Endodermal cell (in vitro differentiated cells): ENCODE measurements at regions not wholly inside any gene's neighbourhood (a gene's known extent, or its start where the extent isn't known, plus 50 kb on each side); places are given as distances from the start of the nearest gene placed in this dataset.

Experiments used
- DNase-seq: peaks from one replicate; pipeline ENCODE4 v3.0.0-alpha.2; 2017
- H3K27ac ChIP-seq: 2 replicates; pipeline ENCODE4 v1.5.1; 2013; ENCODE audit warnings: mild to moderate bottlenecking, low read depth, low read length, moderate library complexity
- H3K27me3 ChIP-seq: 2 replicates; pipeline ENCODE4 v1.6.1; 2013; ENCODE audit warnings: mild to moderate bottlenecking, low read length, moderate library complexity; ENCODE audit not compliant: insufficient read depth, control insufficient read depth, poor library complexity, severe bottlenecking
- H3K36me3 ChIP-seq: 2 replicates; pipeline ENCODE4 v1.7.0; 2013; ENCODE audit warnings: mild to moderate bottlenecking, low read length, moderate library complexity; ENCODE audit not compliant: control insufficient read depth, insufficient read depth
- H3K4me1 ChIP-seq: one replicate; pipeline ENCODE4 v1.7.0; 2013; ENCODE audit warnings: low read length; ENCODE audit not compliant: control insufficient read depth, insufficient read depth
- H3K4me3 ChIP-seq: 2 replicates; pipeline ENCODE4 v1.5.1; 2013; ENCODE audit warnings: mild to moderate bottlenecking, low read length, moderate library complexity
- H3K9ac ChIP-seq: 2 replicates; pipeline ENCODE4 v1.6.1; 2013; ENCODE audit warnings: mild to moderate bottlenecking, low read length, moderate library complexity; ENCODE audit not compliant: poor library complexity, severe bottlenecking; ENCODE audit errors: extremely low read depth
- H3K9me3 ChIP-seq: 2 replicates; pipeline ENCODE4 v1.6.1; 2013; ENCODE audit warnings: mild to moderate bottlenecking, low read length, moderate library complexity; ENCODE audit not compliant: control insufficient read depth
- H3K27ac Mint-ChIP-seq: 2 replicates; pipeline ENCODE4 v1.8.0; 2020; ENCODE audit warnings: mixed read lengths
- H3K27me3 Mint-ChIP-seq: 2 replicates; pipeline ENCODE4 v1.8.0; 2021; ENCODE audit warnings: mild to moderate bottlenecking, mixed read lengths; ENCODE audit not compliant: insufficient read depth
- H3K36me3 Mint-ChIP-seq: 2 replicates; pipeline ENCODE4 v1.8.0; 2020; ENCODE audit warnings: low read depth, mixed read lengths
- H3K4me1 Mint-ChIP-seq: 2 replicates; pipeline ENCODE4 v1.8.0; 2020; ENCODE audit warnings: mixed read lengths
- H3K4me3 Mint-ChIP-seq: 2 replicates; pipeline ENCODE4 v1.8.0; 2020; ENCODE audit warnings: mild to moderate bottlenecking, moderate library complexity, mixed read lengths
- H3K9me3 Mint-ChIP-seq: 2 replicates; pipeline ENCODE4 v1.8.0; 2020; ENCODE audit warnings: mild to moderate bottlenecking, mixed read lengths
- CTCF ChIP-seq: fragments of 200-600 bp; sonication (generic); conservative IDR thresholded peaks from 2 replicates; pipeline ENCODE4 v1.5.0; 2021; ENCODE audit warnings: antibody characterized with exemption, mild to moderate bottlenecking
- WGBS, 2 experiments: methylation state at CpG; one replicate each; pipeline versions ENCODE4 v1.1.5 to v1.1.7; 2013; ENCODE audit warnings: missing lambda C conversion rate in 2 of 2, mixed read lengths in 1 of 2; ENCODE audit not compliant: insufficient coverage in 1 of 2, insufficient read length in 1 of 2; 5-methylcytosine and 5-hydroxymethylcytosine counted together

GRCh38 chr6:147135211-147135681 lies 69.0 kb upstream of the STXBP5 start:
- no peaks in the 10 kb centered on the region for H3K36me3 ChIP-seq
- no peak overlapping the region for H3K4me3 ChIP-seq
- no peak for DNase-seq
- H3K36me3 Mint-ChIP-seq, result no peaks in the 10 kb centered on the region
- WGBS, 2 experiments, result 93 to 100% methylated on average over 2 of the region's 2 CpGs
- no peak overlapping the region for H3K27ac ChIP-seq
- H3K27me3 Mint-ChIP-seq, result no peaks in the 10 kb centered on the region
- peaks cover 3% of the 10 kb centered on the region for H3K4me1 Mint-ChIP-seq
- no peaks in the 10 kb centered on the region for H3K9me3 ChIP-seq
- no peaks in the 10 kb centered on the region for H3K27me3 ChIP-seq
- H3K9ac ChIP-seq, result no peak overlapping the region
- no peaks in the 10 kb centered on the region for H3K9me3 Mint-ChIP-seq
- H3K4me1 ChIP-seq, result no peaks in the 10 kb centered on the region
- H3K27ac Mint-ChIP-seq, result no peak overlapping the region
- no peak overlapping the region for H3K4me3 Mint-ChIP-seq
- TF ChIP-seq CTCF, result no peak

DNA sequence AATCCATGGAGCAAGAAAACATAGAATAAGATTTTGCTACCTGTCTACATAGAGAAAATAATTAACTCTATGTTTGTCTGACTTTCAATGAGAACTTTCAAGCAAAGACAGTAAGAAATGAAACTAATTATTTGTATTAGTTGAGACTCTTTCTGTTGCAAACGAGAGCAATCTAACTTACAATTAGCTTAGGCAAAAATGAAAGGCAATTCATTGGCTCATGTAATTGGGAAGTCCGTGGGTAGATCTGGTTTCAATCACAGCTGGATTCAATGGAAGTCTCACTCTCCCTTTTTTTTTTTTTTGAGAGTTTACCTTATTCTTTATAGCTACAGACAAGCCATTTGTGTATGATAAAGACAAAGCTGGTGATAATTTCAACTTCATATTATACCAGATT lies 68.2 kb upstream of the STXBP5 start:
- TF ChIP-seq CTCF, result no peak
- H3K27ac Mint-ChIP-seq, result no peak overlapping the region
- Histone ChIP-seq H3K9ac (no peak overlapping the region), H3K27ac (no peak overlapping the region), H3K9me3 (no peaks in the 10 kb centered on the region), H3K4me3 (no peak overlapping the region), H3K4me1 (no peaks in the 10 kb centered on the region), H3K27me3 (no peaks in the 10 kb centered on the region), H3K36me3 (no peaks in the 10 kb centered on the region)
- 65 to 83% methylated on average over 1 to 2 of the region's 2 CpGs for WGBS, 2 experiments
- H3K4me1 Mint-ChIP-seq, result peaks cover 3% of the 10 kb centered on the region
- H3K4me3 Mint-ChIP-seq, result no peak overlapping the region
- no peaks in the 10 kb centered on the region for H3K9me3 Mint-ChIP-seq
- H3K36me3 Mint-ChIP-seq, result no peaks in the 10 kb centered on the region
- no peak for DNase-seq
- H3K27me3 Mint-ChIP-seq, result no peaks in the 10 kb centered on the region

GRCh38 chr6:147137986-147138385 lies 66.2 kb upstream of the STXBP5 start:
- no peaks in the 10 kb centered on the region for H3K27me3 Mint-ChIP-seq
- TF ChIP-seq CTCF, result no peak
- 90 to 100% methylated on average over 2 to 4 of the region's 4 CpGs for WGBS, 2 experiments
- no peaks in the 10 kb centered on the region for H3K9me3 Mint-ChIP-seq
- no peak overlapping the region for H3K27ac ChIP-seq
- no peak overlapping the region for H3K27ac Mint-ChIP-seq
- no peaks in the 10 kb centered on the region for H3K4me1 Mint-ChIP-seq
- H3K4me3 Mint-ChIP-seq, result no peak overlapping the region
- no peaks in the 10 kb centered on the region for H3K36me3 ChIP-seq
- no peaks in the 10 kb centered on the region for H3K27me3 ChIP-seq
- no peaks in the 10 kb centered on the region for H3K9me3 ChIP-seq
- H3K4me1 ChIP-seq, result no peaks in the 10 kb centered on the region
- DNase-seq, result no peak
- no peak overlapping the region for H3K4me3 ChIP-seq
- H3K9ac ChIP-seq, result no peak overlapping the region
- no peaks in the 10 kb centered on the region for H3K36me3 Mint-ChIP-seq
